ENCODE measurements at regions not wholly inside any gene's neighbourhood (a gene's known extent, or its start where the extent isn't known, plus 50 kb on each side); places are given as distances from the start of the nearest gene placed in this dataset.

DNA sequence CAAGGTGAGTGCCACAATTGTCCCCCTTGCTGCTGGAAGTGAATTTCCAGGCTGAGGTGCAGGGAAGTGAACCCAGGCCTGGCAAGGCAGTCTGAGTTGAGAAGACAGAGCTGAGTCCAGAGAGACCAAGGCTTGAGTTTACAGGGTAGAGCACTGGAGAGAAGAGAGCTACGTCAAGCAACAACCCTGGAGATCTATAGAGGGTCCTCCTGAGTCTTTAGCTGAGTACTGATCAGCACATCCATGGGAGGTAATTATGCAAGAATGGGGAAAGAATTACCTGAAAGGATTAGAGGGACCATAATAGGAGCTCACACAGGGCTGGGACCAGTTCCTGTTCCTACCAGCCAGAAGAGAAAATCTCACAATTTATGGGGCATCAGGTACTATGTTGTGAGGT is 190.7 kb downstream of the NEDD1 start:
- no peak for DNase-seq

DNA sequence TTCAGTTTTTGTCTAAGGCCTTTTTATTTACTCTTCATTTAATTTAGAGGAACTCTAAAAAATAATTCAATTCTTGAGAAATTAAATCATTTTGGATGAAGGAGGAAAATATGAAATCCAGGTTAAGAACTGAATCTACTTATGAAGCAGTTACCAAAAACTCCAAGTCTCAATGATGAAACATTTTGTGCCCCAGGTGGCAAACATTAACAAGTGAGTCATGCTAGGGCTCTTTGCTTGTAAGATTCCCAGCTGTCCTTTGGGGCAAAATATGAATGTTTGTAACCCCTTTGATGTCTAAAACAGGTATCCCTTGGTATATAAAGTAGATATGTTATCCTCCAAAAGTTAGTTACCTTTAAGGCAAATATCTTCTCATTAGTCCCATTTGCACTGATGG is 202.4 kb downstream of the NEDD1 start:
- no peak for DNase-seq

GRCh38 chr12:97112136-97112535 is 205.1 kb downstream of the NEDD1 start:
- DNase-seq, result no peak

- no peak for DNase-seq
Observed at GRCh38 chr12:97118796-97119375, 211.8 kb downstream of the NEDD1 start.

DNA sequence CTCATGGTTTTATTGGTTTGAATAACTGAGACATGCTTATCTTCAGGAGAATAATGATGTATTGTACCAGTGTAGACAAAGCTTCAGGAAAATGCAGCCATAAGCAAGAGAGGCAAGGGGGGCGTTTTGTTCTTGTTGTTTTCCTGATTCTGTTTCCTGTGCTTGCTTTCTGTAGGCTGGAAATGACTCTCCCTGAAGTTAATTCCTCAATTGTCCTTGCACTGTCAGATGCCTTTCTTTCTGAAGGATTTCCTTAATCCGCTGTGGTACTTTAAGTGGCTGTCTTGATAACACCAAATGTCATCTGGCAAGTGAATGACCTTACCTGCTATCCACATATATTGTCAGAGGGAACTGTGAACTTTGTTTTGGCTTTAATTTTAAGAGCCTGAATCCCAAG is 220.0 kb downstream of the NEDD1 start:
- no peak for DNase-seq

DNA sequence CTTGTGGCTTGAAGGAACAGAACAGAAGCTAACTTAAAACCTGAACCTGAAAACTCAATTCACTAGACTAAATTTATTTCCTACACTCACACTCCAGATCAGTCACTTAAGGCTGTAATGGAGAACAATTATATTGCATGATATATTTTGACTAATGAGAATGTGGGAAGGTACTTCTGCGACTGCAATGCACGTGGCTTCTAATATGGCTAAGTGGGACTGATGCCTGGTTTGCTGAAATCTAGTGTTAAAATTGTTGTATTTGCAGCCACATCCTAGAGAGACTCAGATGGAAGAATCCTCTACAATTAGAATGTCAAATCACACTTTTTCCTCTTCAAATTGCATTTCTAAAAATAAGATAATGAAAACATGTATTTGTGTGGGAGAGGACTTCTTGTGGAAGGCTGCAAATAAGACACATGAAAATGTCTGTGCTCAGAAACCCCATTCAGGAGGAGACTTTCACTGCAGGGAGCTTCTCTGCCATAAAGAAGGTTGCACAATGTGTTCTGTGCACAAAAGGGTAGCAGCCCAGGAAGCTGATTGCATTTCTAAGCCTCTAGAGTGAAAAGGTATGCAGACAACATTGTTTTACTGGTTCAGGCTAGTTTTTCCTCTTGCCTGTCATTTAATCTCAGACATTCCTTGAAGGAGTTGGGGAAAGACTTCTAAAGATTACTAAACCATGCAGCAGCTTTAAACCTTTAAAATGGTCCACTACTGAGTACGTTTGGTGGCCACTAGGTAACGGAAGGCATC is 224.3 kb downstream of the NEDD1 start:
- DNase-seq, result no peak

DNA sequence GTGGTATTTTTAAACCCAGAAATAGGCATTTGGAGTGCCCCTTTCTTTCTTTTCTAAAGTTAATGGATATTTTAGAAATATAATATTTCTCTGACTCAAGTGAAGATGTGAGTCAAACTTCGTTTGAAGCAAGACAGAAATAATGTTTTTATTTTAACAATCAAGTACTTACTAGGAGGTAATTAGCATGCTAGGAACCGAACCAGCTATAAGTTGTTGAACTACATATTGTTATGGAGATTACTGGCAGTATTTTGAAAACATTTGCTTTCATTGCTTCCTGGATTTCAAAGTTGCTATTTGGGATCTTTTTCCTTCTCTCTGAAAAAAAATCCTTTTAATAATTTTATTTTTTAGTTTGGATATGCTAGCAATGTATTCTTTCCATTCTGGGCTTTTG is 225.2 kb downstream of the NEDD1 start:
- no peak for DNase-seq

DNA sequence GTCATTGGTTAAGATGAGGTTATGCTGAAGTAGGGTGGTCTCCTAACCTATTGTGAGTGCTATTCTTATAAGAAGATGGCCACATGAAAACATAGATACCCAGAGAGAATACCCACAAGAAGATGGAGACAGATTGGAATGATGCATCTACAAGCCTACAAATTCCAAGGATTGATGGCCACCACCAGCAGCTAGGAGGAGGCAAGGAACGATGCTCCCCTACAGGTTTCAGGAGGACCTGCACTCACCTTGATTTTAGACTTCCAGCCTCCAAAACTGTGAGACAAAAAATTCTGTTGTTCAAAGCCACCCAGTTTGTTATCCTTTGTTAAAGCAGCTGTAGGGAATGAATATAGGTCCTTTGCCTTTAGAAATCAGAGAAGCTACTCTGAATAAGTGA is 227.4 kb downstream of the NEDD1 start:
- no peak for DNase-seq

GRCh38 chr12:97140355-97140754 is 233.3 kb downstream of the NEDD1 start:
- no peak for DNase-seq

- DNase-seq, result no peak
Observed at GRCh38 chr12:97142737-97143410, 235.8 kb downstream of the NEDD1 start.

GRCh38 chr12:97148941-97149559 is 242.0 kb downstream of the NEDD1 start:
- peak; percentile 54 for DNase-seq

GRCh38 chr12:97151481-97151880 is 244.4 kb downstream of the NEDD1 start:
- no peak for DNase-seq

- DNase-seq, result no peak
Observed at GRCh38 chr12:97159377-97159776, 252.3 kb downstream of the NEDD1 start.

DNA sequence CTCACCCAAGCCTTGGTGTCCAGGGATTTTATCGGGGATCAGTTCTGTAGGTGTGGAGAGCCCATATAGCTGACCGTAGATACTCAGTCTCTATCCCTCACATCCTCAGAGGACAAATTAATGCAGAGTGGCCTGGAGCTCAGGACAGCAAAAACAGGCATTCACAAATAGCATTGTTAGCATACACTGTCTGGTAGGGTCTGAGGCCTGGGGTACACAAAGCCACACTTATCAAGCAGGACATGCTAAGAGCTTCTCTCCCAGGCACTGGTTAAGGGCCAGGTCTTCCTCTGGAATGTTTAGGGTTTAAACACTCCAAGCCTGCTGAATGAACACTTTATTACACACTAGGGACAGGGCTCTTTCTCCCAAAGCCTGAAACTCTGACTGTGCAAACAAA is 253.2 kb downstream of the NEDD1 start:
- no peak for DNase-seq

DNA sequence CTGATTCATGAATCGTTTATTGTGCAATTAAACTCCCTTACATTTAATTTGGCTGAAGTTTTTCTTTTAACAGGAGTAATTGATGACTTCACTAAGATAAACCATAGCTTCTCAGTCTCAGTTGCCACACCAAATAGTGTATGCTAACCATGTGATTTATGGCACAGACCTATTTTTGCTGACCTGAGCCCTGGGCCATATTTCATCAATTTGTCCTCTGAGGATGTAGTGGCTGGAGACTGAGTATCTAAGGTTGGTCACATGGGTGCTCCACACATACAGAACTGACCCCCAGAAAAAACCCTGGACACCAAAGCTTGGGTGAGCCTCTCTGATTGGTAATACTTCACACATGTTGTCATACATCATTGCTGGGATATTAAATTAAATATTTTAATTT is 255.1 kb downstream of the NEDD1 start:
- DNase-seq, result no peak

- DNase-seq, result no peak
Observed at GRCh38 chr12:97164936-97165335, 257.9 kb downstream of the NEDD1 start.

GRCh38 chr12:97167598-97167997 is 260.5 kb downstream of the NEDD1 start:
- no peak for DNase-seq

- no peak for DNase-seq
Observed at GRCh38 chr12:97168804-97169203, 261.7 kb downstream of the NEDD1 start.

GRCh38 chr12:97169889-97170567 is 263.0 kb downstream of the NEDD1 start:
- DNase-seq, result no peak

DNA sequence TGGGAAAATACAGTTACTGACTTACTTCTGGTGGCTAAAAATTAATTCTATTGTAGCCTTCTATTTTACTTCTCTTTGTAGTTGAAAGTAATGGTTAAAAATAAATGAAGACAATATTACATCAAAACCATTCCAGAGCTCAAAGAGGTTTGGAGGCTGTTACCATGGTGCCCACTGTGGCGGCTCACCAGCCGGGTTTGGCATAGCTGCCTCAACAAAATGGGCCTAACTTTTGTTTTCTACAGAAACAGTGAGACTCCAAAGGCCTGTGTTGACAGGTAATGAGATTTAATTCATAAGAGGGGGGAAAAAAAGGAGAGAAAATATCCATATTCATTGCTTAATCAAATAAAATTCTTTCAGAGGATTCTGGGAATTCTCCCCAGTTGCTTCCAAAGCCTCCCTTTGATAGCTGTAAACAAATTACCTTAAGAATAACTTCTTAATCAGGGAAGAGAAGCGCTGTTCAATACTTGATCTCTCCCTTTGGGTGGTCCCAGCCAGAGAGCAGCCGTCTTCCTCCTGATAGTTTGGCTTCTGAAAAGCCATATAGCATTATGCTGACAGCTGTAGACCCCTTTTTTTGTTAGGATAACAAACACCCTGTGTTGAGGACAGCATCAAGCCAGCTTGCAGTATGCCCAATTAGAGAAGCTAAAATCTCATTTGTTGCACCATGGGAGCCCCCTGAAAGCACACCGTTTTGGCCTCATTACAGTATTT is 266.8 kb downstream of the NEDD1 start:
- DNase-seq, result no peak

DNA sequence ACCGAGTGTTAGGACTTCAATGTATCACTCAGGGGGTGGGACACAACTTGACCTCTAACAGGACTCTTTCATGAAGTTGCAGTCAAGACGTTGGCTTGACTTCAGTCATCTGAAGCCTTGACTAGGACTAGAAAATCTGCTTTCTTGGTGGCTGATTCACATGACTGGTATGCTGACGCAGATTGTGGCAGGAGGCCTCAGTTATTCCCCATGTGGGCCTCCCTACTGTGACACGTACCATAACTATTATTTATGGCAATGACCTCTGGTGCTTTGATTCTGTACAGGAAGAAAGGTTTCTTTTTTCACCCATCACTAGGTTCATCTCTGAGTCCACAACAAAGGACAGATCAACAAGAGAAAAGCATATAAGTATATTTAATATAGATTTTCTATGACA is 270.4 kb downstream of the NEDD1 start:
- no peak for DNase-seq

- DNase-seq, result no peak
Observed at GRCh38 chr12:97181571-97182265, 274.7 kb downstream of the NEDD1 start.
